ENCODE measurements at regions not wholly inside any gene's neighbourhood (a gene's known extent, or its start where the extent isn't known, plus 50 kb on each side); places are given as distances from the start of the nearest gene placed in this dataset.

DNA sequence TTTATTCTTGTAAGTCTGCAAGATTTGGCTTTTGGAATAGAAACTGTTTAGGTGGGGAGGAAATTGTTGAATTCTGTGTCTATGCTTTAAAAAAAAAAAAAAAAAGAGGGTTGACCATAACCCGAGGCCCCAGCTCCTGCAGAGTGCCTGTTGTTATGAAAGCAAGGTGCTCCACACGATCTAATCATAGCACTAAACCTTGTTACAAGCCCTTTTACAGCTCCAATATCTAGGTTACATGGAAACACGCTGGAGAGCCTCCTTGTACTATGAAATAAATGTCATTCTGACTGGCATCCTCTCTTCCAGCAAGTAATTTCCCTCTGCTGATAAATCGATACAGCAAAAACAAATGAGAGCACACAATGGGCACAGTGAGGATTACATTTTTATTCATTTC is 303.1 kb upstream of the SOX5 start:
- intact Hi-C loops (cut with micrococcal nuclease) = no loop called here

DNA sequence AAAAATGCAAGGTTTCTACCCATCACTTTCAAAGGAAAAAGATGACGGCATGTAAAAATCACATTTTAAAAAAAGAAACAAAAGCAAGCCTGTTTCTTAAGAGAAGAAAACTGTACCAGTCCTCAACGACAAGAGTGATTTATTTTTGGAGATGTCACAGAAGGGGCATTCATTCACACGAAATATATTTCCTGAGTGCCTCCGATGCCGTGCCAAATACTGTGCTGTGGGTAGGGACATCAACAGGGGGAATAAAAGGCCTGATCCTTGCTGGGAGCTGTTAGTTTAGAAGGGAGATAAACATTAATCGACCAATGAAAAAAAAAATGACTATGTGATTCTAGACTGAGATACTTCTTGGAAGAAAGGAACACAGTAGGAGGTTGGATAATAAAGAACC is 297.5 kb upstream of the SOX5 start:
- Histone ChIP-seq H3K36me3 (ENCODE audit: control insufficient read depth in 2 of 2, extremely low read depth in 1 of 2, insufficient read depth in 2 of 2, low read length in 2 of 2) (no peaks in the 10 kb centered on the region), H3K27me3 (ENCODE audit: control insufficient read depth in 2 of 2, insufficient read depth in 2 of 2, low read length in 2 of 2) (no peaks in the 10 kb centered on the region), H3K4me2 (ENCODE audit: insufficient read depth, low read length) (no peak overlapping the region), H3K4me1 (ENCODE audit: control insufficient read depth, extremely low read depth, insufficient read depth, low read length) (no peaks in the 10 kb centered on the region), H3K9me3 (replicated peaks; ENCODE audit: control insufficient read depth, insufficient read depth, low read length) (no peaks in the 10 kb centered on the region), H3K4me3 (replicated peaks in 1 of 3; ENCODE audit: insufficient read depth in 1 of 3, low read depth in 1 of 3, low read length in 3 of 3) (no peak overlapping the region), H3K79me2 (ENCODE audit: control insufficient read depth, insufficient read depth, low read length) (no peaks in the 10 kb centered on the region), H3K27ac (ENCODE audit: insufficient read depth, low read depth, low read length) (no peak overlapping the region), H3K9me1 (replicated peaks; ENCODE audit: control insufficient read depth, extremely low read depth, insufficient read depth, low read length) (no peaks in the 10 kb centered on the region), H4K20me1 (replicated peaks; ENCODE audit: control insufficient read depth, extremely low read depth, insufficient read depth, low read length) (no peaks in the 10 kb centered on the region), H2AFZ (ENCODE audit: low read depth, low read length) (no peak overlapping the region), H3K9ac (replicated peaks; ENCODE audit: extremely low read depth, insufficient read depth, low read length) (no peak overlapping the region)
- TF ChIP-seq EZH2 (IDR thresholded peaks at IDR 0.05; ENCODE audit: borderline replicate concordance, low read depth, low read length, severe bottlenecking) (no peak), GATA2 (IDR thresholded peaks at IDR 0.05; ENCODE audit: insufficient read depth, insufficient read length, low read depth, low read length) (no peak), POLR2A (IDR thresholded peaks at IDR 0.05; ENCODE audit: low read depth, low read length) (no peak), JUN (IDR thresholded peaks at IDR 0.05; ENCODE audit: borderline replicate concordance, insufficient read depth, insufficient read length, low read depth) (no peak), MYC (IDR thresholded peaks at IDR 0.05; ENCODE audit: low read depth, low read length) (no peak), FOS (IDR thresholded peaks at IDR 0.05; ENCODE audit: borderline replicate concordance, insufficient read depth, low read length) (no peak), POLR2AphosphoS5 (IDR thresholded peaks at IDR 0.05; ENCODE audit: insufficient read depth, low read depth, low read length) (no peak)
- TF ChIP-seq, protein P1, sequence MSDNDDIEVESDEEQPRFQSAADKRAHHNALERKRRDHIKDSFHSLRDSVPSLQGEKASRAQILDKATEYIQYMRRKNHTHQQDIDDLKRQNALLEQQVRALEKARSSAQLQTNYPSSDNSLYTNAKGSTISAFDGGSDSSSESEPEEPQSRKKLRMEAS (IDR thresholded peaks at IDR 0.05; ENCODE audit: insufficient read depth, insufficient read length) = no peak
- TF ChIP-seq, protein P2, sequence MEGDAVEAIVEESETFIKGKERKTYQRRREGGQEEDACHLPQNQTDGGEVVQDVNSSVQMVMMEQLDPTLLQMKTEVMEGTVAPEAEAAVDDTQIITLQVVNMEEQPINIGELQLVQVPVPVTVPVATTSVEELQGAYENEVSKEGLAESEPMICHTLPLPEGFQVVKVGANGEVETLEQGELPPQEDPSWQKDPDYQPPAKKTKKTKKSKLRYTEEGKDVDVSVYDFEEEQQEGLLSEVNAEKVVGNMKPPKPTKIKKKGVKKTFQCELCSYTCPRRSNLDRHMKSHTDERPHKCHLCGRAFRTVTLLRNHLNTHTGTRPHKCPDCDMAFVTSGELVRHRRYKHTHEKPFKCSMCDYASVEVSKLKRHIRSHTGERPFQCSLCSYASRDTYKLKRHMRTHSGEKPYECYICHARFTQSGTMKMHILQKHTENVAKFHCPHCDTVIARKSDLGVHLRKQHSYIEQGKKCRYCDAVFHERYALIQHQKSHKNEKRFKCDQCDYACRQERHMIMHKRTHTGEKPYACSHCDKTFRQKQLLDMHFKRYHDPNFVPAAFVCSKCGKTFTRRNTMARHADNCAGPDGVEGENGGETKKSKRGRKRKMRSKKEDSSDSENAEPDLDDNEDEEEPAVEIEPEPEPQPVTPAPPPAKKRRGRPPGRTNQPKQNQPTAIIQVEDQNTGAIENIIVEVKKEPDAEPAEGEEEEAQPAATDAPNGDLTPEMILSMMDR (IDR thresholded peaks at IDR 0.05; ENCODE audit: extremely low read depth in 1 of 2, insufficient read depth in 1 of 2, low read depth in 1 of 2, low read length in 2 of 2) = no peak
- POLR2A ChIA-PET = no interaction called here
- DNase-seq (ENCODE audit: low read depth, low spot score) = no peak
- BruUV-seq (replicated peaks) = no TSS peak
- CTCF ChIA-PET = no interaction called here
- dilution Hi-C loops (cut with MboI; ENCODE audit: extremely low pct_ligation_motif_present, low sequenced_read_pairs) = no loop called here
- intact Hi-C loops (cut with micrococcal nuclease) = loop anchor here (5.0 kb wide), 1 partner anchor 945 kb away; no protein-coding TSS in a partner anchor
- FAIRE-seq = no peak

More for the DNA sequence above, 303.1 kb upstream of the SOX5 start:
- DNase-seq (ENCODE audit: low read depth, low spot score) = no peak
- H3K9me1 ChIP-seq (replicated peaks; ENCODE audit: control insufficient read depth, extremely low read depth, insufficient read depth, low read length) = no peaks in the 10 kb centered on the region
- CTCF ChIA-PET = interaction anchor here (0.6 kb wide), 1 partner anchor 74 kb away, joined by 3 read pairs; no protein-coding TSS in a partner anchor
- H3K9ac ChIP-seq (replicated peaks; ENCODE audit: extremely low read depth, insufficient read depth, low read length) = no peak overlapping the region
- H3K27ac ChIP-seq (ENCODE audit: insufficient read depth, low read depth, low read length) = no peak overlapping the region
- H3K9me3 ChIP-seq (replicated peaks; ENCODE audit: control insufficient read depth, insufficient read depth, low read length) = no peaks in the 10 kb centered on the region
- H3K27me3 ChIP-seq (ENCODE audit: control insufficient read depth in 2 of 2, insufficient read depth in 2 of 2, low read length in 2 of 2) = no peaks in the 10 kb centered on the region
- H3K36me3 ChIP-seq (ENCODE audit: control insufficient read depth in 2 of 2, extremely low read depth in 1 of 2, insufficient read depth in 2 of 2, low read length in 2 of 2) = no peaks in the 10 kb centered on the region
- no peak overlapping the region for H2AFZ ChIP-seq (ENCODE audit: low read depth, low read length)
- dilution Hi-C loops (cut with MboI; ENCODE audit: extremely low pct_ligation_motif_present, low sequenced_read_pairs) = no loop called here
- no peaks in the 10 kb centered on the region for H4K20me1 ChIP-seq (replicated peaks; ENCODE audit: control insufficient read depth, extremely low read depth, insufficient read depth, low read length)
- TF ChIP-seq POLR2A (IDR thresholded peaks at IDR 0.05; ENCODE audit: low read depth, low read length) = no peak
- TF ChIP-seq, protein P2 (IDR thresholded peaks at IDR 0.05; ENCODE audit: extremely low read depth in 1 of 2, insufficient read depth in 1 of 2, low read depth in 1 of 2, low read length in 2 of 2) = no peak
- TF ChIP-seq FOS (IDR thresholded peaks at IDR 0.05; ENCODE audit: borderline replicate concordance, insufficient read depth, low read length) = no peak
- H3K4me3 ChIP-seq (replicated peaks in 1 of 3; ENCODE audit: insufficient read depth in 1 of 3, low read depth in 1 of 3, low read length in 3 of 3) = no peak overlapping the region
- no peak for FAIRE-seq
- H3K4me1 ChIP-seq (ENCODE audit: control insufficient read depth, extremely low read depth, insufficient read depth, low read length) = no peaks in the 10 kb centered on the region
- POLR2A ChIA-PET = no interaction called here
- H3K4me2 ChIP-seq (ENCODE audit: insufficient read depth, low read length) = no peak overlapping the region
- no TSS peak for BruUV-seq (replicated peaks)
- no peaks in the 10 kb centered on the region for H3K79me2 ChIP-seq (ENCODE audit: control insufficient read depth, insufficient read depth, low read length)
